Endothelial cell (in vitro differentiated cells): ENCODE measurements at regions not wholly inside any gene's neighbourhood (a gene's known extent, or its start where the extent isn't known, plus 50 kb on each side); places are given as distances from the start of the nearest gene placed in this dataset.

Source experiments
- DNase-seq: peaks from one replicate; pipeline ENCODE4 v3.0.0; 2021; ENCODE audit warnings: low spot score
- H3K27ac Mint-ChIP-seq: one replicate; pipeline ENCODE4 v1.8.0; 2021; ENCODE audit warnings: mixed read lengths, inconsistent platforms; ENCODE audit not compliant: unreplicated experiment
- H3K27me3 Mint-ChIP-seq: one replicate; pipeline ENCODE4 v1.8.0; 2021; ENCODE audit warnings: mild to moderate bottlenecking, moderate library complexity, mixed read lengths, inconsistent platforms; ENCODE audit not compliant: unreplicated experiment
- H3K36me3 Mint-ChIP-seq: one replicate; pipeline ENCODE4 v1.8.0; 2021; ENCODE audit warnings: mild to moderate bottlenecking, low read depth, mixed read lengths, inconsistent platforms; ENCODE audit not compliant: unreplicated experiment
- H3K4me1 Mint-ChIP-seq: one replicate; pipeline ENCODE4 v1.8.0; 2021; ENCODE audit warnings: mild to moderate bottlenecking, mixed read lengths, inconsistent platforms; ENCODE audit not compliant: unreplicated experiment
- H3K4me3 Mint-ChIP-seq: one replicate; pipeline ENCODE4 v1.8.0; 2021; ENCODE audit warnings: mild to moderate bottlenecking, mixed read lengths, inconsistent platforms; ENCODE audit not compliant: unreplicated experiment
- H3K9me3 Mint-ChIP-seq: one replicate; pipeline ENCODE4 v1.8.0; 2021; ENCODE audit warnings: mixed read lengths, inconsistent platforms; ENCODE audit not compliant: unreplicated experiment
- TF ChIP-seq, protein P1 (sequence below): fragments of 200-600 bp; sonication (generic); IDR thresholded peaks from one replicate; pipeline ENCODE4 v1.5.0; 2021; ENCODE audit warnings: antibody characterized with exemption; ENCODE audit not compliant: unreplicated experiment

DNA sequence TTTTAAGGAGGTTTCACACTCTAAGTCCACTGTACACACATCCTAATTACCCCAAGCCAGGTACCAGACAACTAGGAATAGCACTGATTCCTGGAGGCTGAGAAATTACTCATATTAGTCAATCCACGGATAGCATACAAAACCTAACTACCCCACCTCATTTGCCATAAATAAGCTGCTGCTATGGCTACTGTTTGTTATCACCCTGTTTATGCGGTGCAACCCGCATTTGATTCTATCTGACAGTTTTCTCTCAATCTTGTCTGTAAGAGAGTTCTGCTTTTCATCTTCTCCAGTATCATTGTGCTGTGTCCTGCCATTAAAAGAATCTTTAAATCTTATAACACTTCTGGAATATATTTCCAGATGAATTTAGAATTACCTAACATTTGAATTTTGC lies 1496.5 kb downstream of the PLA2G4A start:
- Mint-ChIP-seq H3K4me3 (no peak overlapping the region), H3K4me1 (no peaks in the 10 kb centered on the region), H3K27me3 (no peaks in the 10 kb centered on the region), H3K27ac (no peak overlapping the region), H3K9me3 (no peaks in the 10 kb centered on the region), H3K36me3 (no peaks in the 10 kb centered on the region)
- no peak for DNase-seq
- TF ChIP-seq, protein P1, sequence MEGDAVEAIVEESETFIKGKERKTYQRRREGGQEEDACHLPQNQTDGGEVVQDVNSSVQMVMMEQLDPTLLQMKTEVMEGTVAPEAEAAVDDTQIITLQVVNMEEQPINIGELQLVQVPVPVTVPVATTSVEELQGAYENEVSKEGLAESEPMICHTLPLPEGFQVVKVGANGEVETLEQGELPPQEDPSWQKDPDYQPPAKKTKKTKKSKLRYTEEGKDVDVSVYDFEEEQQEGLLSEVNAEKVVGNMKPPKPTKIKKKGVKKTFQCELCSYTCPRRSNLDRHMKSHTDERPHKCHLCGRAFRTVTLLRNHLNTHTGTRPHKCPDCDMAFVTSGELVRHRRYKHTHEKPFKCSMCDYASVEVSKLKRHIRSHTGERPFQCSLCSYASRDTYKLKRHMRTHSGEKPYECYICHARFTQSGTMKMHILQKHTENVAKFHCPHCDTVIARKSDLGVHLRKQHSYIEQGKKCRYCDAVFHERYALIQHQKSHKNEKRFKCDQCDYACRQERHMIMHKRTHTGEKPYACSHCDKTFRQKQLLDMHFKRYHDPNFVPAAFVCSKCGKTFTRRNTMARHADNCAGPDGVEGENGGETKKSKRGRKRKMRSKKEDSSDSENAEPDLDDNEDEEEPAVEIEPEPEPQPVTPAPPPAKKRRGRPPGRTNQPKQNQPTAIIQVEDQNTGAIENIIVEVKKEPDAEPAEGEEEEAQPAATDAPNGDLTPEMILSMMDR, result no peak

DNA sequence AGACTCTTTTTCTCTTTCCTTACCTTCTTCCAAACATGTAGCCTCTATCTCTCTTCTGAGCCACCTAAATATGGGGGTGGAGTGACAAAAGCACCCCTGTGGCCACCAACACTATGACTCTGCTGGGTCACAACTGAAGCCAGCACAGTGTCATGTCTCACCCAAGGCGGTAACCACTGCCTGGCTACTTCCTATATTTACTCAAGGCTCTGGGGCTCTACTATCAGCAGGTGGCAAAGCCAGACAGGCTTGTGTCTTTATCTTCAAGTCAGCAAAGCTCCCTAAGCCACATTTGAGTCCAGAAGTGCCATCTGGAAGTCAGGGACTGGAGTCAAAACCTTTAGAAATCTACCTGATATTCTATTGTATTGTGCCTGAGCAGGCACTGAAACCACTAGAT lies 1515.2 kb downstream of the PLA2G4A start:
- no peak for DNase-seq
- H3K4me3 Mint-ChIP-seq, result no peak overlapping the region
- H3K36me3 Mint-ChIP-seq, result no peaks in the 10 kb centered on the region
- TF ChIP-seq, protein P1, result no peak
- no peak overlapping the region for H3K27ac Mint-ChIP-seq
- H3K4me1 Mint-ChIP-seq, result no peaks in the 10 kb centered on the region
- H3K9me3 Mint-ChIP-seq, result no peaks in the 10 kb centered on the region
- no peaks in the 10 kb centered on the region for H3K27me3 Mint-ChIP-seq

DNA sequence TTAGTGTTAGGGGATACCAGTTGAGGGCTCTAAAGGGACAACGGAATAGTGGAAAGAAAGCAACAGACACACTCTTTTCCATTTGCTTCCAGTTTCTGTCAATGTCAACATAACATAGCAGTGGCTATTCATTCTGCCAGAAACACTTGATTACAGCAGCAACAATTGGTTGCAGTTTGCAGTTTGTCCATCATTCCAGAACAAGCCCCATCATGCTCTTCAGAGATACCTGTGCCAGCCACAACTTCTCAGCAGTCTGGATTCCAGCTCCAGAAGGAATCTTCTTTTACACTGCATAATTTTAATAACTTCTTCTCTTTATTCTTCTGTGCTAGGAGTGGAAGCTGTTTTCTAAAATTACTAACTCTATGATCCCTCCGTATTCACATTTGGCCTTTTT lies 1521.4 kb downstream of the PLA2G4A start:
- Mint-ChIP-seq H3K9me3 (no peaks in the 10 kb centered on the region), H3K36me3 (peaks cover 2% of the 10 kb centered on the region), H3K4me3 (no peak overlapping the region), H3K27ac (no peak overlapping the region), H3K4me1 (no peaks in the 10 kb centered on the region), H3K27me3 (no peaks in the 10 kb centered on the region)
- TF ChIP-seq, protein P1, result no peak
- no peak for DNase-seq

DNA sequence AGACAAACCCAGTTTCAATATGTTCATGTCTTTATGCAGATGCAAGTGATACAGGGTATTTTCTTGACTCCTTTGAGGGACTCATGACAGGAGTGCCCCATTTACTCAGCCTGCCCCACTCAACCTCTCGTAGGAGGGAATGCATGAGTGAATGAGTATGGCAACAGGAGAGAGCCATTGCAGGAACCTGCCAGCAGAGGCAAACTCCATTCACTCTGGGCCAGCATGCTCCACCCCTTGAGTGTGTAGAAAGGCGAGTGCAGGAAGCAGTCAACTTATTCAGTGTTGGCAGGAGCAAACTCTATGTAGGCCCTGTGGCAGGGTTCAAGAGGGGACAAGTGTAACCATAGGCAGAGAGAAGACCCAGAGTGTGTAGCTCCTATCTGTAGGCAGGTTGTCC lies 1526.3 kb downstream of the PLA2G4A start:
- Mint-ChIP-seq H3K4me1 (no peaks in the 10 kb centered on the region), H3K4me3 (no peak overlapping the region), H3K9me3 (no peaks in the 10 kb centered on the region), H3K27ac (no peak overlapping the region), H3K36me3 (peaks cover 3% of the 10 kb centered on the region), H3K27me3 (no peaks in the 10 kb centered on the region)
- DNase-seq, result no peak
- TF ChIP-seq, protein P1, result no peak

DNA sequence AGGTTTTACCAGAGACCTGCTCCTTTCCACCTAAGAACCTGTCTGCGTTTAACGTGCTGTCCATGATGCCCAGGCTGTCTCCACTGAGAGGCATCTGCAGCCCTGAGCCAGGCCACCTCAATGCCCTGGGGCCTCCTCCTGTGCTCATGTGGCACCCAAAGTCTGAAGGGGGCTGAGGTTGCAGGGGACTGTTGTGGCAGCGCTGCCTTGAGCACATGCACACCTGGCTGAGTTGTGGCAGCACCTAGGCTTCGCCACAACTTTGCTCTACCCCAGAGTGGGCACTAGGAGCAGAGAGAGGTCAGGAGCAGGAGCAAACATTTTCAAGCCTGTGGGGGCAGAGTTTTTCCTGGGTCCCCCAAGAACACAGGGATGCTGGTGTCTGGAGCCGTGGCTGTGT lies 1527.1 kb downstream of the PLA2G4A start:
- H3K4me3 Mint-ChIP-seq, result no peak overlapping the region
- H3K4me1 Mint-ChIP-seq, result no peaks in the 10 kb centered on the region
- H3K27me3 Mint-ChIP-seq, result no peaks in the 10 kb centered on the region
- no peaks in the 10 kb centered on the region for H3K9me3 Mint-ChIP-seq
- no peak for DNase-seq
- TF ChIP-seq, protein P1, result no peak
- H3K36me3 Mint-ChIP-seq, result peaks cover 3% of the 10 kb centered on the region
- no peak overlapping the region for H3K27ac Mint-ChIP-seq
